Gastrocnemius medialis (tissue), 4 donors: ENCODE measurements at regions not wholly inside any gene's neighbourhood (a gene's known extent, or its start where the extent isn't known, plus 50 kb on each side); places are given as distances from the start of the nearest gene placed in this dataset.

Source experiments
- CTCF ChIP-seq, 5 experiments: fragments of 450-650 bp in 3 of 5; fragments of 200-600 bp in 2 of 5; sonication (generic) in 2 of 5; IDR thresholded peaks in 4 of 5; conservative IDR thresholded peaks in 1 of 5; 1 replicate in 4 of 5; 2 replicates in 1 of 5; pipeline ENCODE4 v1.5.1; 2016 to 2019; ENCODE audit warnings: antibody characterized with exemption in 5 of 5, mild to moderate bottlenecking in 3 of 5, moderate library complexity in 3 of 5
- POLR2A ChIP-seq, 2 donors: fragments of 450-650 bp; IDR thresholded peaks; one replicate each; pipeline ENCODE4 v1.6.1; 2017; ENCODE audit warnings: antibody characterized with exemption in 2 of 2, mild to moderate bottlenecking in 2 of 2, moderate library complexity in 2 of 2

GRCh38 chr13:48161530-48162179, 66.8 kb upstream of the MED4 start:
- TF ChIP-seq CTCF (IDR thresholded peaks at IDR 0.05 in 4 of 5, conservative IDR thresholded peaks at IDR 0.05 in 1 of 5) = no peak
- TF ChIP-seq POLR2A (IDR thresholded peaks at IDR 0.05) = no peak
